AG10803 (cell line): ENCODE measurements at regions not wholly inside any gene's neighbourhood (a gene's known extent, or its start where the extent isn't known, plus 50 kb on each side); places are given as distances from the start of the nearest gene placed in this dataset.
A peak's percentile ranks its signal among the peaks of the same experiment; 100 is the strongest.

Source experiments
- DNase-seq: peaks from one replicate; pipeline ENCODE4 v3.0.0; 2010; ENCODE audit warnings: low read depth
- H3K4me3 ChIP-seq: 2 replicates; pipeline ENCODE4 v1.5.1; 2011; ENCODE audit warnings: mild to moderate bottlenecking, low read length, control low read depth
- TF ChIP-seq, protein P1 (sequence below): conservative IDR thresholded peaks from 2 replicates; pipeline ENCODE4 v1.5.1; 2011; ENCODE audit warnings: mild to moderate bottlenecking, low read length, control low read depth, inconsistent platforms

DNA sequence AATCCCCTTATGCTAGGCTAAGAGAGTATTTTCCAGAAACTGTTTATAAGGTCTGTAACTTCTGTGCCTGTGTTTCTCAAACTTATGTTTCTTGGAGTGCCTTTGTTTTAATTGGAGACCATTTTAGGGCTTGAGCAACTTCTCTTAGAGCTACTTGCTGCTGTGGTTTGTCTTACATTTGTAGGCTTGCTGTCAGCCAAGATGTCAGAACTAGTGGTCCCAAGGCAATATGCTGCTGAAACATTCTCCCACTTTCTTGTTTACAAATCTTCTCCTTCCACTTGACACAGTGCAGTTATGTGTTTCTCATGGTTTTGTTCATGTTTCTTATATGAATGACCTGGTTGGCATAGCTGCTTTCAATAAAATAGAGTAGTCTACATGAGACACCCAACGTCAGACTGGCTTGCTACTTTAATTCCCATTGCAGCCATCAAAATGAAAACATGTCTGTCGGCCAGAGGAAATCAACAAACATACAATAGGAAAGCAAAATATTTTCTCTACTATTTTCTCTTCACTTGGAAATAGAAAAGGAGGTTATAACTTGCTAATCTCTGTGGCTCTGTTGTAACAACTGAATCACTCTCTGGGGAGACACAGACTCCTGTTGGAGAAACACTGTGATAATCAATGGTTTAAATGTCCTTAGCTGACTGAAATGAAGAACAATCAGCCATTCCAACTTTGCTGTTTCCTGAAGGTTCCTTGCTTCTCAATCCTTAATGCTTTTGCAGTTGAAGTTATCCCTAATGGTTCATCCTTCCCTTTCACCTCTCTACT lies 426.4 kb downstream of the PDGFC start:
- H3K4me3 ChIP-seq, result no peak overlapping the region
- peak; percentile 51 for DNase-seq
- TF ChIP-seq, protein P1, sequence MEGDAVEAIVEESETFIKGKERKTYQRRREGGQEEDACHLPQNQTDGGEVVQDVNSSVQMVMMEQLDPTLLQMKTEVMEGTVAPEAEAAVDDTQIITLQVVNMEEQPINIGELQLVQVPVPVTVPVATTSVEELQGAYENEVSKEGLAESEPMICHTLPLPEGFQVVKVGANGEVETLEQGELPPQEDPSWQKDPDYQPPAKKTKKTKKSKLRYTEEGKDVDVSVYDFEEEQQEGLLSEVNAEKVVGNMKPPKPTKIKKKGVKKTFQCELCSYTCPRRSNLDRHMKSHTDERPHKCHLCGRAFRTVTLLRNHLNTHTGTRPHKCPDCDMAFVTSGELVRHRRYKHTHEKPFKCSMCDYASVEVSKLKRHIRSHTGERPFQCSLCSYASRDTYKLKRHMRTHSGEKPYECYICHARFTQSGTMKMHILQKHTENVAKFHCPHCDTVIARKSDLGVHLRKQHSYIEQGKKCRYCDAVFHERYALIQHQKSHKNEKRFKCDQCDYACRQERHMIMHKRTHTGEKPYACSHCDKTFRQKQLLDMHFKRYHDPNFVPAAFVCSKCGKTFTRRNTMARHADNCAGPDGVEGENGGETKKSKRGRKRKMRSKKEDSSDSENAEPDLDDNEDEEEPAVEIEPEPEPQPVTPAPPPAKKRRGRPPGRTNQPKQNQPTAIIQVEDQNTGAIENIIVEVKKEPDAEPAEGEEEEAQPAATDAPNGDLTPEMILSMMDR, result no peak

DNA sequence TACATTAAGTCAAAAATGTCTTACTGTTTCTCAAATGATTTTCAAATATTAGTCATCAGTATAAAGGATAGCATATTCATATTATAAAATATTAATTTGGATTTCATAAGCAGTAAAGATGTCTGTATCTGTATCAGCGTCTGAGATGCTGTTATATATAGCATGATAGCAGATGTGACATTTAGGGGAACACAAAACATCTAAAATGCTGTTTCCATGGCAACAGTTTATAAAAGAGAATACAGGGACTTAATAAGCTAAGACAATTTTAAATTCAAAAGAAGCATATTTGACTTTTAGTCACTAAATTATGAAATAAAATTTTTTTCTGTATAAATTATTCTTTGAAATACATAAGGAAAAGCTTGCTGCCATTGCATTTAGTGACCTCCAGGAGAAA lies 432.2 kb downstream of the PDGFC start:
- DNase-seq, result no peak
- no peak overlapping the region for H3K4me3 ChIP-seq
- TF ChIP-seq, protein P1, result no peak

DNA sequence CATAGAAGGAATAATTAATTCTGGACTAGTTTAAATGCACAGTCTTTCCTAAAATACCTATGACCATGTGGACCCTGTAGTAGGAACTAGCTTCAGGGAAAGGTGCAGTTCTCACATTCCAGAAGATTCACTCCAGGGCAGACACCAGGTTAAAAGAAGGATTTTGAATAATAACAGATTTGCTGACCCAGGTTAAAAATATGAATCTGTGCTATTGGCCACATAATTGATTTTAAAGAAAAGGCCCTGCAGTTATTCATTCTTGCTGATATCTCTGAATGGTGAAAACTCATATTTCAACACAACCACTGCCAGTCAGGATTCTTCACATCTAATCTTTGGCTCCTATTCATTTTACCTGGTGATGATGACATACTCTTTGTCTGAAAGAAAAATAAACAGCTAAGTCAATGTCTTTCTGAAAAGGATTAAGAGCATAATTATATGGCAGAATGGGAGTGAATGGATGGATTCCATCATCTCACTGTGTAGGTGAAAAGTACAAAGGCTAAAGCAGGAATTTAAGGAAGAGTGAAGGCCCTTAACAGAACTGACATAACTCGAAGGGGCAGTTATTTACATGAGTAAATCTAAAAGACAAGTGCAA lies 432.8 kb downstream of the PDGFC start:
- H3K4me3 ChIP-seq, result no peak overlapping the region
- TF ChIP-seq, protein P1, result no peak
- no peak for DNase-seq

DNA sequence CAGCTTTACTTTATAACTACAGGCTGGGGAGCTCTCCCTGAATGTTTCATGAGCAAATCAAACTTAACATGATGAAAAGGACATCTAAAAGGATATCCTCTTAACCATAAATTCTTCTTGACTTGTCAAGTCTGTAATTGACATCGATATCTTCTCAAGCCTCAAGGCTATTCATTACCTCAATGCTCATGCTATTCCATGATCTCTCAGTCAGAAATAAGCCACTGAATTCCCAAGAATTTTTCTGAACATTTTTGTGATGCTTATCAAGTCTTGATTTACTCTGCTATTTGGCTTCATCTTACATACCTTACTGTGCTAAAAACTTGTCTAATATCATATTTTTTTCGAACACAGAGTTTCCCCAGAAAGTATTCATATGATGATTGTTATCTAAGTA lies 433.4 kb downstream of the PDGFC start:
- TF ChIP-seq, protein P1, result no peak
- DNase-seq, result peak; percentile 15
- H3K4me3 ChIP-seq, result no peak overlapping the region

DNA sequence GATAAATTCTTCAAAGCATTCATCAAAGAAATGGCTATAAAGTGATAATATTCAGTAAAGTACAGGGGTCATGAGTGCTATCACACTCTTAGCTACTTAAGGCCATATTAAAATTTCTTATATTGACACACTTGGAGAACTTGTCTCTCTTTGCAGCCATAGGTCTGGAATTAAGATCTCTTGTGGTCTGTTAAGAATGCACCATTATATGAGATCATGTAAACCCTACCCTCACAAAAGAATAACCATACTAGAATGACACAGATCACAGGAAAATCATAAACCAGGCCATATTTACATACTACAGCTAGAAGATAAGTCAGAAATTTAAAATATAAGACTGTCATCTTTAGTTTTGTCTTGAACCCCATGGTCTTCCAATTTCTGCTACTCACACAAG lies 434.3 kb downstream of the PDGFC start:
- TF ChIP-seq, protein P1, result no peak
- no peak for DNase-seq

DNA sequence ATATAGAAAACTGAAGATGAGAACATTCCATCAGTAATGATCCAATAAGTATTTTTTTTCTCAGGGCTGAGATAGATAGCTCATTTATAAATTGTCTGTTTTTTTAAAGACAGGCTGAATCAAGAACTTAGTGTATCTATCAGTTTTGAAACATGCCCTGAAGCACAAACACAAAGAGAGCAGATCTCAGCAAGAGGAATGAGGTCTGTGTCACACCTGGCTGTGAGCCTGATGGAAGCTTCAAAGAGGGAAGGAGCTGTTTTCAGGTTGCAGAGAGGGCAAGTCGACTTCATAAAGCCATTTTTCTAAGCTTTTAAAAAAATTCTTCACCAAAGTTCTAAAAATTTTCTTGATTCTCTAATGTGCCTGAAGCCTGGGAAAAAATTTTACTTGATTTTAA lies 434.9 kb downstream of the PDGFC start:
- no peak overlapping the region for H3K4me3 ChIP-seq
- DNase-seq, result peak; percentile 26
- TF ChIP-seq, protein P1, result no peak

More for the DNA sequence above, 434.3 kb downstream of the PDGFC start:
- H3K4me3 ChIP-seq, result no peak overlapping the region

DNA sequence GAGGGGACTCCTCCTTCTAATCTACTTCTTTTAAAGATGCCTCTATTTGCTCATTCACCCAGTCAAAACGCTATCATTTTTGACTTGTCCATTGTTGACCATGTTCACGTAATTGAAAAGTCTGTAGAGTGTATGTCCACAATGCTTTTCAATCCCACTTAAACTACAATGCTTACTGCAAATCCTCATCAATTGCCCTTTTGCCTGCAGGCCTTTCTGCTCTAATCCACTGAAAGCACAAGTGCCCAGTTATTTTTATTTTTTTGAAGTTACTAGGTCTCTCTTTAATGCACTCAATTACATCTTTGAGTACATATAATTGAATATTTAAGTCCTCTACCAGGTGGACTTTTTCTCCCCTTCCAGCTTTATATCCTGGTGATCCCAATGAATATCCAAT lies 437.4 kb downstream of the PDGFC start:
- TF ChIP-seq, protein P1, result no peak
- H3K4me3 ChIP-seq, result no peak overlapping the region

More for the DNA sequence above, 437.4 kb downstream of the PDGFC start:
- DNase-seq, result no peak
